Inferior parietal cortex (tissue), 1 donor: ENCODE measurements at regions not wholly inside any gene's neighbourhood (a gene's known extent, or its start where the extent isn't known, plus 50 kb on each side); places are given as distances from the start of the nearest gene placed in this dataset.

ENCODE experiments used
- DNase-seq: peaks from one replicate; pipeline ENCODE4 v3.0.0-alpha.2; 2016; ENCODE audit errors: extremely low spot score

GRCh38 chr6:9409126-9409525, 973.8 kb upstream of the SLC35B3 start:
- DNase-seq: no peak

- no peak for DNase-seq
These were observed 973.2 kb upstream of the SLC35B3 start for GRCh38 chr6:9408402-9409117.

GRCh38 chr6:9405825-9406224, 970.5 kb upstream of the SLC35B3 start:
- DNase-seq: no peak

- DNase-seq: no peak
These were observed 970.0 kb upstream of the SLC35B3 start for GRCh38 chr6:9405369-9405768.

GRCh38 chr6:9404351-9405146, 969.2 kb upstream of the SLC35B3 start:
- DNase-seq: no peak

GRCh38 chr6:9403736-9404135, 968.4 kb upstream of the SLC35B3 start:
- DNase-seq: no peak

GRCh38 chr6:9401960-9402359, 966.6 kb upstream of the SLC35B3 start:
- DNase-seq: no peak

GRCh38 chr6:9399916-9400315, 964.6 kb upstream of the SLC35B3 start:
- DNase-seq: no peak

- no peak for DNase-seq
These were observed 963.5 kb upstream of the SLC35B3 start for GRCh38 chr6:9398767-9399373.

GRCh38 chr6:9398071-9398766, 962.9 kb upstream of the SLC35B3 start:
- no peak for DNase-seq

- DNase-seq: no peak
These were observed 953.3 kb upstream of the SLC35B3 start for GRCh38 chr6:9388596-9388995.

- no peak for DNase-seq
These were observed 945.2 kb upstream of the SLC35B3 start for GRCh38 chr6:9380568-9380967.

- no peak for DNase-seq
These were observed 938.0 kb upstream of the SLC35B3 start for GRCh38 chr6:9373308-9373707.

GRCh38 chr6:9370480-9370879, 935.1 kb upstream of the SLC35B3 start:
- DNase-seq: no peak

GRCh38 chr6:9365378-9365777, 930.0 kb upstream of the SLC35B3 start:
- DNase-seq: no peak

- no peak for DNase-seq
These were observed 926.4 kb upstream of the SLC35B3 start for GRCh38 chr6:9361749-9362148.

GRCh38 chr6:9360881-9361280, 925.5 kb upstream of the SLC35B3 start:
- no peak for DNase-seq

GRCh38 chr6:9347608-9348007, 912.3 kb upstream of the SLC35B3 start:
- DNase-seq: no peak

- DNase-seq: no peak
These were observed 911.6 kb upstream of the SLC35B3 start for GRCh38 chr6:9346923-9347322.

- no peak for DNase-seq
These were observed 900.1 kb upstream of the SLC35B3 start for GRCh38 chr6:9335431-9335830.

- DNase-seq: no peak
These were observed 899.6 kb upstream of the SLC35B3 start for GRCh38 chr6:9334979-9335378.

GRCh38 chr6:9332241-9332780, 897.0 kb upstream of the SLC35B3 start:
- DNase-seq: no peak
